Natural killer cell (primary cell): ENCODE measurements at regions not wholly inside any gene's neighbourhood (a gene's known extent, or its start where the extent isn't known, plus 50 kb on each side); places are given as distances from the start of the nearest gene placed in this dataset.
A peak's percentile ranks its signal among the peaks of the same experiment; 100 is the strongest.

Experiments used
- ATAC-seq, 3 donors: fragments of 150-1000 bp in 2 of 3; fragments of 200-7000 bp in 1 of 3; cut with Tn5 transposase; 1 replicate in 1 of 3; 2 replicates in 2 of 3; pipeline ENCODE4 v1.10.0; 2021; ENCODE audit warnings: mild to moderate bottlenecking in 2 of 3, moderate library complexity in 2 of 3
- DNase-seq, 2 donors: peaks; one replicate each; pipeline versions ENCODE4 v3.0.0 to v3.0.0-alpha.2; 2013 to 2021; ENCODE audit warnings: mixed read lengths in 1 of 2
- H3K27ac ChIP-seq: one replicate; pipeline ENCODE4 v1.5.1; 2013; ENCODE audit warnings: mild to moderate bottlenecking, low read length
- H3K27me3 ChIP-seq: one replicate; pipeline ENCODE4 v1.6.1; 2013; ENCODE audit warnings: low read length; ENCODE audit not compliant: control insufficient read depth, insufficient read depth
- H3K36me3 ChIP-seq: one replicate; pipeline ENCODE4 v1.6.1; 2013; ENCODE audit warnings: low read length; ENCODE audit not compliant: control insufficient read depth, insufficient read depth
- H3K4me1 ChIP-seq: one replicate; pipeline ENCODE4 v1.6.1; 2013; ENCODE audit warnings: low read length; ENCODE audit not compliant: control insufficient read depth, insufficient read depth
- H3K4me3 ChIP-seq: one replicate; pipeline ENCODE4 v1.5.1; 2013; ENCODE audit warnings: low read length
- H3K9me3 ChIP-seq: one replicate; pipeline ENCODE4 v1.6.1; 2013; ENCODE audit warnings: low read length; ENCODE audit not compliant: control insufficient read depth, insufficient read depth
- H3K27ac Mint-ChIP-seq, 2 donors: one replicate each; pipeline ENCODE4 v1.8.0; 2022; ENCODE audit warnings: mild to moderate bottlenecking in 2 of 2, mixed read lengths in 2 of 2, moderate library complexity in 1 of 2
- H3K27me3 Mint-ChIP-seq, 2 donors: one replicate each; pipeline ENCODE4 v1.8.0; 2022; ENCODE audit warnings: low read depth in 2 of 2, mixed read lengths in 2 of 2
- H3K36me3 Mint-ChIP-seq: one replicate; pipeline ENCODE4 v1.8.0; 2022; ENCODE audit warnings: mixed read lengths
- H3K4me1 Mint-ChIP-seq, 2 donors: one replicate each; pipeline ENCODE4 v1.8.0; 2022; ENCODE audit warnings: mixed read lengths in 2 of 2
- H3K4me3 Mint-ChIP-seq: one replicate; pipeline ENCODE4 v1.8.0; 2022; ENCODE audit warnings: mild to moderate bottlenecking, moderate library complexity, mixed read lengths
- H3K9me3 Mint-ChIP-seq, 2 donors: one replicate each; pipeline ENCODE4 v1.8.0; 2022; ENCODE audit warnings: mixed read lengths in 2 of 2
- CTCF ChIP-seq: fragments of 200-600 bp; IDR thresholded peaks from one replicate; pipeline ENCODE4 v1.8.0; 2022; ENCODE audit warnings: antibody characterized with exemption
- WGBS: methylation state at CpG from one replicate; pipeline ENCODE4 v1.1.7; 2013; ENCODE audit warnings: missing lambda C conversion rate; ENCODE audit not compliant: insufficient coverage; 5-methylcytosine and 5-hydroxymethylcytosine counted together
- intact Hi-C: fragments of 100-400 bp; cut with micrococcal nuclease; formaldehyde crosslinking; loops from one replicate; pipeline ENCODE4 v1.14.2; 2022

- Histone ChIP-seq H3K27me3 (no peaks in the 10 kb centered on the region), H3K27ac (no peak overlapping the region), H3K4me1 (peaks cover 36% of the 10 kb centered on the region), H3K36me3 (no peaks in the 10 kb centered on the region), H3K4me3 (no peak overlapping the region), H3K9me3 (no peaks in the 10 kb centered on the region)
- peaks cover 4 to 14% of the 10 kb centered on the region in 2 donors for H3K27me3 Mint-ChIP-seq
- H3K4me1 Mint-ChIP-seq = peaks cover 11 to 12% of the 10 kb centered on the region in 2 donors
- 78% methylated on average over 4 of the region's 4 CpGs for WGBS
- no peak for TF ChIP-seq CTCF
- H3K9me3 Mint-ChIP-seq = no peaks in the 10 kb centered on the region
- ATAC-seq = no peak
- H3K36me3 Mint-ChIP-seq = no peaks in the 10 kb centered on the region
- intact Hi-C loops = no loop called here
- DNase-seq = no peak
- H3K27ac Mint-ChIP-seq = peak overlapping the region in 1 of 2 donors; percentile 16
- H3K4me3 Mint-ChIP-seq = no peak overlapping the region
Observed at GRCh38 chr6:213284-213683, 79.0 kb upstream of the DUSP22 start.

GRCh38 chr6:214428-214827 lies 77.9 kb upstream of the DUSP22 start:
- H3K27me3 ChIP-seq = no peaks in the 10 kb centered on the region
- ATAC-seq (no peak), DNase-seq (no peak)
- Mint-ChIP-seq H3K4me1 (peaks cover 11 to 12% of the 10 kb centered on the region in 2 donors), H3K36me3 (no peaks in the 10 kb centered on the region), H3K4me3 (no peak overlapping the region), H3K27ac (peak overlapping the region in 1 of 2 donors; percentile 47), H3K9me3 (no peaks in the 10 kb centered on the region), H3K27me3 (peaks cover 4 to 14% of the 10 kb centered on the region in 2 donors)
- no peaks in the 10 kb centered on the region for H3K36me3 ChIP-seq
- no peak overlapping the region for H3K27ac ChIP-seq
- no peak for TF ChIP-seq CTCF
- no peaks in the 10 kb centered on the region for H3K9me3 ChIP-seq
- intact Hi-C loops = no loop called here
- H3K4me3 ChIP-seq = no peak overlapping the region
- WGBS = 100% methylated on average over 5 of the region's 5 CpGs
- H3K4me1 ChIP-seq = peaks cover 37% of the 10 kb centered on the region

GRCh38 chr6:215335-216034 lies 76.8 kb upstream of the DUSP22 start:
- 45% methylated on average over 11 of the region's 11 CpGs for WGBS
- Mint-ChIP-seq H3K27ac (peak overlapping the region; percentile 9 to 47), H3K4me1 (peaks cover 11 to 12% of the 10 kb centered on the region in 2 donors), H3K27me3 (peaks cover 4 to 10% of the 10 kb centered on the region in 2 donors), H3K4me3 (no peak overlapping the region), H3K9me3 (no peaks in the 10 kb centered on the region), H3K36me3 (no peaks in the 10 kb centered on the region)
- Histone ChIP-seq H3K27ac (no peak overlapping the region), H3K36me3 (no peaks in the 10 kb centered on the region), H3K4me1 (peaks cover 38% of the 10 kb centered on the region), H3K4me3 (no peak overlapping the region), H3K9me3 (no peaks in the 10 kb centered on the region), H3K27me3 (no peaks in the 10 kb centered on the region)
- DNase-seq (peak; percentile 23 to 74), ATAC-seq (peak; percentile 83 to 93 (median 90))
- no peak for TF ChIP-seq CTCF
- intact Hi-C loops = loop anchor here (5.0 kb wide), 1 partner anchor 77 kb away; the partner anchor contains the start of gene DUSP22
